GM21528 (cell line): ENCODE measurements at regions not wholly inside any gene's neighbourhood (a gene's known extent, or its start where the extent isn't known, plus 50 kb on each side); places are given as distances from the start of the nearest gene placed in this dataset.
"Not testable (repeated sequence)": the region's sequence is repeated elsewhere in the genome, so short reads cannot be mapped to it uniquely, and the experiment has no call there.

Experiments used
- ATAC-seq: cut with Tn5 transposase; IDR thresholded peaks from one replicate; pipeline ENCODE4 v1.9.1; 2021; ENCODE audit warnings: mild to moderate bottlenecking, moderate library complexity; ENCODE audit not compliant: unreplicated experiment, low FRiP score

GRCh38 chr11:81377418-81377817 lies 1356.2 kb downstream of the FAM181B start:
- ATAC-seq: no peak

GRCh38 chr11:81373986-81374385 lies 1359.7 kb downstream of the FAM181B start:
- no peak for ATAC-seq

GRCh38 chr11:81368192-81368591 lies 1365.5 kb downstream of the FAM181B start:
- no peak for ATAC-seq

- ATAC-seq: no peak
These were observed 1368.2 kb downstream of the FAM181B start for GRCh38 chr11:81365496-81365895.

GRCh38 chr11:81359476-81359875 lies 1374.2 kb downstream of the FAM181B start:
- no peak for ATAC-seq

GRCh38 chr11:81345609-81346008 lies 1388.1 kb downstream of the FAM181B start:
- ATAC-seq: no peak

- ATAC-seq: no peak
These were observed 1390.7 kb downstream of the FAM181B start for GRCh38 chr11:81342966-81343365.

GRCh38 chr11:81340225-81340624 lies 1393.4 kb downstream of the FAM181B start:
- ATAC-seq: no peak

GRCh38 chr11:81339521-81339920 lies 1394.1 kb downstream of the FAM181B start:
- ATAC-seq: no peak

- ATAC-seq: no peak
These were observed 1395.9 kb downstream of the FAM181B start for GRCh38 chr11:81337756-81338155.

- ATAC-seq: no peak
These were observed 1401.4 kb downstream of the FAM181B start for GRCh38 chr11:81332276-81332675.

- no peak for ATAC-seq
These were observed 1401.9 kb downstream of the FAM181B start for GRCh38 chr11:81331611-81332235.

GRCh38 chr11:81331088-81331487 lies 1402.6 kb downstream of the FAM181B start:
- no peak for ATAC-seq

- no peak for ATAC-seq
These were observed 1430.5 kb downstream of the FAM181B start for GRCh38 chr11:81303038-81303664.

GRCh38 chr11:81301166-81301830 lies 1432.4 kb downstream of the FAM181B start:
- no peak for ATAC-seq

GRCh38 chr11:81286959-81287358 lies 1446.7 kb downstream of the FAM181B start:
- ATAC-seq: no peak

- ATAC-seq: no peak
These were observed 1447.1 kb downstream of the FAM181B start for GRCh38 chr11:81286550-81286949.

- not testable (repeated sequence) for ATAC-seq
These were observed 1453.4 kb downstream of the FAM181B start for GRCh38 chr11:81280228-81280627.

- no peak for ATAC-seq
These were observed 1454.7 kb downstream of the FAM181B start for GRCh38 chr11:81278991-81279390.

- ATAC-seq: no peak
These were observed 1463.0 kb downstream of the FAM181B start for GRCh38 chr11:81270686-81271085.

- no peak for ATAC-seq
These were observed 1466.4 kb downstream of the FAM181B start for GRCh38 chr11:81267246-81267645.

- no peak for ATAC-seq
These were observed 1474.2 kb downstream of the FAM181B start for GRCh38 chr11:81259471-81259870.
